K562 (cell line): ENCODE measurements at regions not wholly inside any gene's neighbourhood (a gene's known extent, or its start where the extent isn't known, plus 50 kb on each side); places are given as distances from the start of the nearest gene placed in this dataset.

Source experiments
- ATAC-seq: fragments of 200-7000 bp; cut with Tn5 transposase; 3 replicates; pipeline ENCODE4 v1.9.1; 2020; ENCODE audit warnings: moderate library complexity
- BruUV-seq: library from RNA; stranded (reverse); fragments of 400-500 nt; replicated peaks from 2 replicates; lab custom pipeline; 2021; lab: Mats Ljungman, UMichigan
- CTCF ChIA-PET: fragments of 300-600 bp; formaldehyde crosslinking; extraction: SDS; loops from one replicate; lab custom pipeline; 2021; ENCODE audit warnings: low intra/inter-chr PET ratio; lab: Yijun Ruan, JAX
- POLR2A ChIA-PET: fragments of 300-600, 350-650 bp; sonication (Branson Sonifier 250); formaldehyde crosslinking; extraction: SDS; loops from one replicate; lab custom pipeline; 2021; ENCODE audit warnings: antibody characterized with exemption, inconsistent platforms; lab: Yijun Ruan, JAX
- DNase-seq, 4 experiments: peaks; one replicate each; pipeline versions ENCODE4 v3.0.0 to v3.0.0-alpha.2; 2011 to 2018; ENCODE audit warnings: low spot score in 3 of 4, mixed read lengths in 3 of 4; ENCODE audit errors: extremely low read depth in 1 of 4
- FAIRE-seq: peaks from 2 replicates; lab custom pipeline; 2011; peaks lifted over from hg19 to GRCh38; lab: Jason Lieb, UNC
- H2AFZ ChIP-seq: 2 replicates; pipeline ENCODE4 v1.6.0; 2011; ENCODE audit warnings: low read depth, low read length, control low read depth, inconsistent platforms
- H3K27ac ChIP-seq: fragments of 200-600 bp; 3 replicates; pipeline ENCODE4 v1.8.0; 2011; ENCODE audit warnings: low read depth, mild to moderate bottlenecking, control low read depth, inconsistent platforms, low read length, moderate library complexity, mixed read lengths; ENCODE audit errors: extremely low read depth
- H3K27me3 ChIP-seq, 2 experiments: fragments of 300-600 bp in 1 of 2; 2 replicates in 1 of 2; 3 replicates in 1 of 2; pipeline versions ENCODE4 v1.6.0 to v1.8.0; 2011; ENCODE audit warnings: inconsistent platforms in 2 of 2, low read length in 2 of 2, mild to moderate bottlenecking in 1 of 2, mixed read lengths in 1 of 2, moderate library complexity in 1 of 2; ENCODE audit not compliant: control insufficient read depth in 2 of 2, insufficient read depth in 2 of 2
- H3K36me3 ChIP-seq: fragments of 300-600 bp; 3 replicates; pipeline ENCODE4 v1.8.0; 2011; ENCODE audit warnings: mild to moderate bottlenecking, low read length, inconsistent platforms; ENCODE audit not compliant: control insufficient read depth, insufficient read depth
- H3K4me1 ChIP-seq, 2 experiments: fragments of 200-600 bp in 1 of 2; replicated peaks in 1 of 2; 2 replicates in 1 of 2; 3 replicates in 1 of 2; pipeline versions ENCODE4 v1.5.1 to v1.8.0; 2011; ENCODE audit warnings: inconsistent platforms in 2 of 2, low read length in 2 of 2, mild to moderate bottlenecking in 1 of 2, mixed read lengths in 1 of 2, moderate library complexity in 1 of 2; ENCODE audit not compliant: control insufficient read depth in 2 of 2, insufficient read depth in 2 of 2
- H3K4me2 ChIP-seq: 2 replicates; pipeline ENCODE4 v1.6.1; 2011; ENCODE audit warnings: low read length, control low read depth, inconsistent platforms, mixed read lengths; ENCODE audit not compliant: insufficient read depth
- H3K4me3 ChIP-seq: fragments of 200-600 bp; sonication (generic), shearing (Covaris generic); 2 replicates; pipeline ENCODE4 v1.5.1; 2016; ENCODE audit warnings: control low read depth, inconsistent platforms
- H3K79me2 ChIP-seq: fragments of 200-600 bp; 3 replicates; pipeline ENCODE4 v1.8.0; 2011; ENCODE audit warnings: low read length, inconsistent platforms; ENCODE audit not compliant: control insufficient read depth, insufficient read depth
- H3K9ac ChIP-seq, 2 experiments: 2 replicates each; pipeline versions ENCODE4 v1.6.0 to v1.6.1; 2011; ENCODE audit warnings: low read depth in 2 of 2, low read length in 2 of 2, control low read depth in 1 of 2, inconsistent platforms in 1 of 2, mild to moderate bottlenecking in 1 of 2, mixed read lengths in 1 of 2; ENCODE audit not compliant: insufficient read depth in 1 of 2
- H3K9me1 ChIP-seq: one replicate; pipeline ENCODE4 v1.6.0; 2011; ENCODE audit warnings: inconsistent platforms, mild to moderate bottlenecking, low read length, moderate library complexity; ENCODE audit not compliant: control insufficient read depth, insufficient read depth
- H3K9me3 ChIP-seq: replicated peaks from 2 replicates; pipeline ENCODE4 v1.5.1; 2011; ENCODE audit warnings: low read depth, low read length, inconsistent platforms; ENCODE audit not compliant: control insufficient read depth, insufficient read depth
- H4K20me1 ChIP-seq: replicated peaks from 2 replicates; pipeline ENCODE4 v1.6.1; 2011; ENCODE audit warnings: low read length, inconsistent platforms, mixed read lengths; ENCODE audit not compliant: control insufficient read depth, insufficient read depth
- CHD4 ChIP-seq: fragments of 200-600 bp; sonication (generic); IDR thresholded peaks from 3 replicates; pipeline ENCODE4 v1.6.1; 2012; ENCODE audit warnings: low read depth, mild to moderate bottlenecking, mixed read lengths, low read length, inconsistent platforms; ENCODE audit not compliant: insufficient read depth, insufficient replicate concordance, poor library complexity, severe bottlenecking
- KAT2B ChIP-seq: IDR thresholded peaks from one replicate; pipeline ENCODE4 v1.6.1; 2012; ENCODE audit warnings: low read depth, mild to moderate bottlenecking, control low read depth, inconsistent platforms, low read length, moderate library complexity
- MCM5 ChIP-seq: fragments of 450-650 bp; IDR thresholded peaks from 2 replicates; pipeline ENCODE4 v1.6.1; 2016; ENCODE audit warnings: low read depth
- PHB ChIP-seq: fragments of 250-450 bp; sonication (Bioruptor Pico); IDR thresholded peaks from 2 replicates; pipeline ENCODE4 v1.5.0; 2021
- SIN3A ChIP-seq, 2 experiments: fragments of 150-350 bp in 1 of 2; IDR thresholded peaks; 2 replicates each; pipeline ENCODE4 v1.6.1; 2011 to 2016; ENCODE audit warnings: borderline replicate concordance in 2 of 2, low read depth in 2 of 2, low read length in 2 of 2, mild to moderate bottlenecking in 2 of 2, moderate library complexity in 2 of 2; ENCODE audit not compliant: control insufficient read depth in 1 of 2
- SMARCA5 ChIP-seq: fragments of 450-650 bp; IDR thresholded peaks from 2 replicates; pipeline ENCODE4 v1.6.1; 2016
- U2AF1 ChIP-seq: fragments of 200-400 bp; formaldehyde crosslinking; optimal IDR thresholded peaks from 2 replicates; pipeline ENCODE3; 2017; ENCODE audit warnings: mild to moderate bottlenecking, low read depth, low read length, moderate library complexity
- VEZF1 ChIP-seq: fragments of 200-800 bp; sonication (Bioruptor generic); IDR thresholded peaks from 2 replicates; pipeline ENCODE4 v1.6.1; 2017; ENCODE audit warnings: missing genetic modification characterization, missing compliant biosample characterization
- ZNF134 ChIP-seq: fragments of 250-450 bp; sonication (Bioruptor Pico); conservative IDR thresholded peaks from 2 replicates; pipeline ENCODE4 v1.4.0; 2020
- ZNF316 ChIP-seq: fragments of 450-650 bp; IDR thresholded peaks from 2 replicates; pipeline ENCODE4 v1.6.1; 2016
- ZNF586 ChIP-seq: fragments of 450-650 bp; formaldehyde crosslinking; conservative IDR thresholded peaks from 2 replicates; pipeline ENCODE4 v1.4.0; 2020; ENCODE audit warnings: mild to moderate bottlenecking, moderate library complexity
- WGBS: fragments of 100-300 bp; shearing (Covaris generic); methylation state at CpG from one replicate; pipeline ENCODE4 v1.1.6; 2016; ENCODE audit warnings: low coverage, mixed read lengths; ENCODE audit not compliant: insufficient coverage; ENCODE audit errors: missing lambda C conversion rate; 5-methylcytosine and 5-hydroxymethylcytosine counted together
- in situ Hi-C: fragments of 300-500 bp; cut with MboI; formaldehyde crosslinking; loops from 4 replicates; pipeline ENCODE4 v1.15.0; 2018; ENCODE audit warnings: inconsistent platforms, mixed read lengths
- intact Hi-C: fragments of 100-400 bp; cut with micrococcal nuclease; formaldehyde crosslinking; loops from 2 replicates; pipeline ENCODE4 v1.14.2; 2022
- TF ChIP-seq, protein P1 (sequence below): sonication (generic); formaldehyde crosslinking; IDR thresholded peaks from 2 replicates; pipeline ENCODE4 v1.4.0; 2020; ENCODE audit warnings: mild to moderate bottlenecking, missing genetic modification reagents
- TF ChIP-seq, protein P2 (sequence below): fragments of 450-650 bp; formaldehyde crosslinking; IDR thresholded peaks from 2 replicates; pipeline ENCODE4 v1.4.0; 2020; ENCODE audit warnings: mild to moderate bottlenecking, mixed read lengths
- TF ChIP-seq, protein P3 (sequence below): sonication (generic); formaldehyde crosslinking; IDR thresholded peaks from 2 replicates; pipeline ENCODE4 v1.8.0; 2022; ENCODE audit warnings: mild to moderate bottlenecking, missing genetic modification reagents

DNA sequence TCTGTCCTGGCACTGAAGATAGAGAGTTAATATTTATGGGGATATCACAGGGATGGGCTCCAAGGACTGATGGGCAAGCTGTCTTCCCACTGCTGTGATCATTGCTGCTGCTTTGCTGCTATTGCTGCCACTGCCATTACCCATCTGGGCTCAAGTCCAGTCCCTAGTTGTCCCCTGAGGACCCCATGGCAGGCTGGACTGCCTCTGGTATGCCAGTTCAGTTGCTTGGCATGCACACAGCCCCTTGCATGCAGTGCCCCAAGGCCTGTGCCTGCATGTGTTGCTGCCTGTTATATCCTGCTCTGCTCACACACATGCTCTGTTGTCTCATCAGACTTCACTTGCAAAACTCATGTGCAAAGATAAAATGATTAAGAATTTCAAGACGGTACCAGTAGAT is 109.5 kb downstream of the ADRA2A start (continued):
- no peak for TF ChIP-seq SIN3A (IDR thresholded peaks at IDR 0.05; ENCODE audit: borderline replicate concordance in 2 of 2, control insufficient read depth in 1 of 2, low read depth in 2 of 2, low read length in 2 of 2)
- no peak for TF ChIP-seq CHD4
- TF ChIP-seq ZNF134 (CRISPR knock-in tag) = no peak
- no peak for TF ChIP-seq KAT2B
- TF ChIP-seq SMARCA5 = no peak
- no peak for TF ChIP-seq U2AF1
- TF ChIP-seq, all 486 proteins: peak for 0

DNA sequence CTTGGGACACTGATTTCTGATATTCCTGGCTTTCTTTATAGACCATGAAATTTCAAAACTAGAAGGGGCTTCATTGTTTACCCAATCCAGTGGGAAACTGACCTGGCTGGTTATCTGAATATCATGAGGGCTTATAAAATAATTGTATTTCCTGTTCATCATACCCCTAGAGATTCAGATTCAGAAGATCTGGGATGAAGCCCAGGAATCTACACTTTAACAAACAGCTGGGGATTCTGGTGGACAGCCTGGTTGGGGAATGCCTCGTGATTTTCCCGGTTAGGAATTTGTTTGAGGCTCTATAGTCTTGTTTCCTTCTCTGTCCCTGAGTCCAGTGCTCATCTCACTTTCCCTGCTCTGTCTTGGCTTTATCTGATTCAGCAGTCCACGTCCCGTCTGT is 110.3 kb downstream of the ADRA2A start:
- DNase-seq (no peak), FAIRE-seq (no peak), ATAC-seq (no peak)
- Histone ChIP-seq H2AFZ (no peak overlapping the region), H3K79me2 (no peaks in the 10 kb centered on the region), H3K9me1 (no peaks in the 10 kb centered on the region), H3K4me1 (no peaks in the 10 kb centered on the region), H4K20me1 (no peaks in the 10 kb centered on the region), H3K9me3 (no peaks in the 10 kb centered on the region), H3K27ac (no peak overlapping the region), H3K9ac (no peak overlapping the region), H3K4me3 (no peak overlapping the region), H3K27me3 (no peaks in the 10 kb centered on the region), H3K36me3 (no peaks in the 10 kb centered on the region), H3K4me2 (no peak overlapping the region)
- in situ Hi-C loops = no loop called here
- no TSS peak for BruUV-seq
- WGBS = 0% methylated on average over 2 of the region's 4 CpGs
- no peak for TF ChIP-seq VEZF1
- TF ChIP-seq PHB (CRISPR knock-in tag) = no peak
- TF ChIP-seq ZNF316 = no peak
- TF ChIP-seq, protein P1, sequence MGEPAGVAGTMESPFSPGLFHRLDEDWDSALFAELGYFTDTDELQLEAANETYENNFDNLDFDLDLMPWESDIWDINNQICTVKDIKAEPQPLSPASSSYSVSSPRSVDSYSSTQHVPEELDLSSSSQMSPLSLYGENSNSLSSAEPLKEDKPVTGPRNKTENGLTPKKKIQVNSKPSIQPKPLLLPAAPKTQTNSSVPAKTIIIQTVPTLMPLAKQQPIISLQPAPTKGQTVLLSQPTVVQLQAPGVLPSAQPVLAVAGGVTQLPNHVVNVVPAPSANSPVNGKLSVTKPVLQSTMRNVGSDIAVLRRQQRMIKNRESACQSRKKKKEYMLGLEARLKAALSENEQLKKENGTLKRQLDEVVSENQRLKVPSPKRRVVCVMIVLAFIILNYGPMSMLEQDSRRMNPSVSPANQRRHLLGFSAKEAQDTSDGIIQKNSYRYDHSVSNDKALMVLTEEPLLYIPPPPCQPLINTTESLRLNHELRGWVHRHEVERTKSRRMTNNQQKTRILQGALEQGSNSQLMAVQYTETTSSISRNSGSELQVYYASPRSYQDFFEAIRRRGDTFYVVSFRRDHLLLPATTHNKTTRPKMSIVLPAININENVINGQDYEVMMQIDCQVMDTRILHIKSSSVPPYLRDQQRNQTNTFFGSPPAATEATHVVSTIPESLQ (CRISPR knock-in tag) = no peak
- TF ChIP-seq, protein P2, sequence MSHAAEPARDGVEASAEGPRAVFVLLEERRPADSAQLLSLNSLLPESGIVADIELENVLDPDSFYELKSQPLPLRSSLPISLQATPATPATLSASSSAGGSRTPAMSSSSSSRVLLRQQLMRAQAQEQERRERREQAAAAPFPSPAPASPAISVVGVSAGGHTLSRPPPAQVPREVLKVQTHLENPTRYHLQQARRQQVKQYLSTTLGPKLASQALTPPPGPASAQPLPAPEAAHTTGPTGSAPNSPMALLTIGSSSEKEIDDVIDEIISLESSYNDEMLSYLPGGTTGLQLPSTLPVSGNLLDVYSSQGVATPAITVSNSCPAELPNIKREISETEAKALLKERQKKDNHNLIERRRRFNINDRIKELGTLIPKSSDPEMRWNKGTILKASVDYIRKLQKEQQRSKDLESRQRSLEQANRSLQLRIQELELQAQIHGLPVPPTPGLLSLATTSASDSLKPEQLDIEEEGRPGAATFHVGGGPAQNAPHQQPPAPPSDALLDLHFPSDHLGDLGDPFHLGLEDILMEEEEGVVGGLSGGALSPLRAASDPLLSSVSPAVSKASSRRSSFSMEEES (CRISPR knock-in tag) = no peak
- TF ChIP-seq, protein P3, sequence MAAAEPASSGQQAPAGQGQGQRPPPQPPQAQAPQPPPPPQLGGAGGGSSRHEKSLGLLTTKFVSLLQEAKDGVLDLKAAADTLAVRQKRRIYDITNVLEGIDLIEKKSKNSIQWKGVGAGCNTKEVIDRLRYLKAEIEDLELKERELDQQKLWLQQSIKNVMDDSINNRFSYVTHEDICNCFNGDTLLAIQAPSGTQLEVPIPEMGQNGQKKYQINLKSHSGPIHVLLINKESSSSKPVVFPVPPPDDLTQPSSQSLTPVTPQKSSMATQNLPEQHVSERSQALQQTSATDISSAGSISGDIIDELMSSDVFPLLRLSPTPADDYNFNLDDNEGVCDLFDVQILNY (CRISPR knock-in tag) = no peak
- no peak for TF ChIP-seq MCM5
- no peak for TF ChIP-seq ZNF586 (CRISPR knock-in tag)
- CTCF ChIA-PET = no interaction called here
- POLR2A ChIA-PET = no interaction called here
- intact Hi-C loops = no loop called here
